Cardiac muscle cell (in vitro differentiated cells and primary cell): ENCODE measurements at regions not wholly inside any gene's neighbourhood (a gene's known extent, or its start where the extent isn't known, plus 50 kb on each side); places are given as distances from the start of the nearest gene placed in this dataset.

Source experiments
- DNase-seq, 2 donors: peaks; one replicate each; pipeline versions ENCODE4 v3.0.0 to v3.0.0-alpha.2; 2010 to 2017; ENCODE audit warnings: low read depth in 1 of 2, low spot score in 1 of 2
- H3K27ac ChIP-seq: fragments of 200-600 bp; sonication (generic); 2 replicates; pipeline ENCODE4 v1.5.1; 2016
- H3K27me3 ChIP-seq: fragments of 200-600 bp; sonication (generic); 2 replicates; pipeline ENCODE4 v1.6.0; 2016; ENCODE audit warnings: control low read depth
- H3K36me3 ChIP-seq: fragments of 200-600 bp; sonication (generic); 2 replicates; pipeline ENCODE4 v1.5.1; 2016; ENCODE audit warnings: control low read depth
- H3K4me1 ChIP-seq: fragments of 200-600 bp; sonication (generic); 2 replicates; pipeline ENCODE4 v1.8.1; 2017; ENCODE audit warnings: low read depth, mild to moderate bottlenecking, mixed run types
- H3K4me3 ChIP-seq: fragments of 200-600 bp; sonication (generic); 2 replicates; pipeline ENCODE4 v1.5.1; 2016; ENCODE audit warnings: mild to moderate bottlenecking
- H3K9me3 ChIP-seq: fragments of 200-600 bp; sonication (generic); 2 replicates; pipeline ENCODE4 v1.5.1; 2017; ENCODE audit warnings: low read depth, mild to moderate bottlenecking, control low read depth
- CTCF ChIP-seq: IDR thresholded peaks from 2 replicates; pipeline ENCODE4 v1.5.1; 2012; ENCODE audit warnings: low read depth, mild to moderate bottlenecking, low read length

DNA sequence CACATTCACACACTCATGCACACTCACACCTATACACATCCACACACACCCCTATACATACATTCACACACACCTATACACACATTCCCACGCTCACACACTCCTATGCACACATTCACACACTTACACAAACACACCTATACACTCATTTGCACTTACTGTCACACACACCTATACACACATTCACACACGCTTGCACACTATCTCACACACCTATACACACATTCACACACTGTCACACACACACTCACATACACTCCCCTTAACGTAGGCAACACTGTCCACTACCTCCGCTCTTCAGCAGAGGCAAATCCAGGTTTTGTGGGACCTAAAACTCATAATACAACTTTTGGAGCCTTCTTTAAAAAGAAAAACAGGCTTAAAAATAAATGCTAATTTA, 487.7 kb upstream of the CDH4 start:
- no peaks in the 10 kb centered on the region for H3K36me3 ChIP-seq
- no peak overlapping the region for H3K4me3 ChIP-seq
- H3K27ac ChIP-seq = no peak overlapping the region
- no peaks in the 10 kb centered on the region for H3K4me1 ChIP-seq
- TF ChIP-seq CTCF = no peak
- no peaks in the 10 kb centered on the region for H3K27me3 ChIP-seq
- no peak for DNase-seq
- no peaks in the 10 kb centered on the region for H3K9me3 ChIP-seq

- TF ChIP-seq CTCF = no peak
- Histone ChIP-seq H3K4me1 (no peaks in the 10 kb centered on the region), H3K9me3 (no peaks in the 10 kb centered on the region), H3K4me3 (no peak overlapping the region), H3K36me3 (no peaks in the 10 kb centered on the region), H3K27me3 (no peaks in the 10 kb centered on the region), H3K27ac (no peak overlapping the region)
- no peak for DNase-seq
Observed at GRCh38 chr20:60764771-60765170, 487.3 kb upstream of the CDH4 start.

- no peaks in the 10 kb centered on the region for H3K4me1 ChIP-seq
- H3K4me3 ChIP-seq = no peak overlapping the region
- H3K27me3 ChIP-seq = no peaks in the 10 kb centered on the region
- H3K36me3 ChIP-seq = no peaks in the 10 kb centered on the region
- no peaks in the 10 kb centered on the region for H3K9me3 ChIP-seq
- H3K27ac ChIP-seq = no peak overlapping the region
- TF ChIP-seq CTCF = no peak
- DNase-seq = no peak
Observed at GRCh38 chr20:60765821-60766403, 486.1 kb upstream of the CDH4 start.

GRCh38 chr20:60768216-60768615, 483.8 kb upstream of the CDH4 start:
- DNase-seq = no peak
- H3K9me3 ChIP-seq = no peaks in the 10 kb centered on the region
- H3K4me1 ChIP-seq = no peaks in the 10 kb centered on the region
- no peak for TF ChIP-seq CTCF
- no peaks in the 10 kb centered on the region for H3K36me3 ChIP-seq
- no peak overlapping the region for H3K27ac ChIP-seq
- H3K27me3 ChIP-seq = no peaks in the 10 kb centered on the region
- no peak overlapping the region for H3K4me3 ChIP-seq

DNA sequence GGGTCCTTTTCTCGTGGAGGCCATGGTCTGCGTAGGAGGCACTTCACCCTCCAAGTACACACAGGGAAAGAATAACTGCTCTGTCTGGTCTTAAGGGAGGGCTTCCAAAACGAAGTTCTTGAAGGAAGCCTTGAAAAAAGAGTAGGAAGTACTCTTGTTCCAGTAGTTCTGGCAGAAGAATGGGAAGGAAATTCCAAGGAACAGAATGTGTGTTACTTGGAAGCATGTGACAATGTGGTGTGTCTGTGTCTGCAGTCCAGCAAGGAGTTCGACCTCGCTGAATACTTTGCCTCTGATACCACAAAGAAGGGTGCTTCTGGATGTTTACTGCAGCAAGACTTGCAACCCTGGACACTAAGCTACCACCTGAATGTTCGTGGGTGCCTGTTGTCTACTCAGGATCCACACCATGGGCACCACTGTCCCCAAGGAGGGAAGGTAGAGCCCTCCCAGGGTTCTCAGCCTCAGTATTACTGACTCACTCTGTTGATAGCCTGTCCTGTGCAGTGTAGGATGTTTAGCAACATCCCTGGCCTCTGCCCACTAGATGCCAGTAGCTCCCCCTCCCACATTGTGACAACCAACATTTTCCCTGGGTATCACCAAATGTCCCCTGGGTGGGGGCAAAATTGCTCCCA, 471.6 kb upstream of the CDH4 start:
- no peaks in the 10 kb centered on the region for H3K27me3 ChIP-seq
- no peak for TF ChIP-seq CTCF
- H3K36me3 ChIP-seq = no peaks in the 10 kb centered on the region
- H3K4me1 ChIP-seq = no peaks in the 10 kb centered on the region
- DNase-seq = no peak
- no peak overlapping the region for H3K4me3 ChIP-seq
- no peaks in the 10 kb centered on the region for H3K9me3 ChIP-seq
- no peak overlapping the region for H3K27ac ChIP-seq
